GM23338 (cell line): ENCODE measurements at regions not wholly inside any gene's neighbourhood (a gene's known extent, or its start where the extent isn't known, plus 50 kb on each side); places are given as distances from the start of the nearest gene placed in this dataset.

Source experiments
- ATAC-seq: fragments of 200-7000 bp; cut with Tn5 transposase; 3 replicates; pipeline ENCODE4 v1.9.1; 2020
- DNase-seq: peaks from one replicate; pipeline ENCODE4 v3.0.0-alpha.2; 2015; ENCODE audit warnings: low spot score
- H2AFZ ChIP-seq: fragments of 200-600 bp; sonication (generic); 2 replicates; pipeline ENCODE4 v1.8.0; 2016; ENCODE audit warnings: antibody characterized with exemption, mild to moderate bottlenecking, moderate library complexity
- H3F3A ChIP-seq: fragments of 200-600 bp; sonication (generic); replicated peaks from 2 replicates; pipeline ENCODE4 v1.8.0; 2017; ENCODE audit warnings: antibody characterized with exemption, mixed run types, low read depth
- H3K27ac ChIP-seq: fragments of 200-600 bp; sonication (generic); 2 replicates; pipeline ENCODE4 v1.6.1; 2016; ENCODE audit warnings: low read depth
- H3K27me3 ChIP-seq: fragments of 200-600 bp; sonication (generic); 2 replicates; pipeline ENCODE4 v1.8.0; 2016; ENCODE audit warnings: mild to moderate bottlenecking, mixed run types, moderate library complexity; ENCODE audit not compliant: insufficient read depth
- H3K36me3 ChIP-seq: fragments of 200-600 bp; sonication (generic); 2 replicates; pipeline ENCODE4 v1.8.0; 2016; ENCODE audit warnings: mild to moderate bottlenecking; ENCODE audit not compliant: insufficient read depth
- H3K4me1 ChIP-seq: fragments of 200-600 bp; sonication (generic); 2 replicates; pipeline ENCODE4 v1.8.0; 2016; ENCODE audit warnings: mild to moderate bottlenecking, moderate library complexity; ENCODE audit not compliant: insufficient read depth
- H3K4me2 ChIP-seq: fragments of 200-600 bp; sonication (generic); 2 replicates; pipeline ENCODE4 v1.7.1; 2017; ENCODE audit warnings: mixed run types
- H3K4me3 ChIP-seq: fragments of 200-600 bp; sonication (generic); 2 replicates; pipeline ENCODE4 v1.6.1; 2016; ENCODE audit warnings: mixed run types
- H3K79me2 ChIP-seq: fragments of 200-600 bp; sonication (generic); replicated peaks from 2 replicates; pipeline ENCODE4 v1.8.0; 2017; ENCODE audit warnings: mild to moderate bottlenecking; ENCODE audit not compliant: insufficient read depth
- H3K9me2 ChIP-seq: fragments of 200-600 bp; sonication (generic); 2 replicates; pipeline ENCODE4 v1.8.0; 2017; ENCODE audit not compliant: insufficient read depth
- H4K20me1 ChIP-seq: fragments of 200-600 bp; sonication (generic); replicated peaks from 2 replicates; pipeline ENCODE4 v1.8.0; 2017; ENCODE audit warnings: mild to moderate bottlenecking; ENCODE audit not compliant: insufficient read depth
- H3K27ac Mint-ChIP-seq: 2 replicates; pipeline ENCODE4 v1.8.0; 2020; ENCODE audit warnings: inconsistent platforms, mild to moderate bottlenecking, moderate library complexity, mixed read lengths
- H3K27me3 Mint-ChIP-seq: 3 replicates; pipeline ENCODE4 v1.8.0; 2022; ENCODE audit warnings: low read depth, mild to moderate bottlenecking, moderate library complexity, mixed read lengths, inconsistent platforms; ENCODE audit not compliant: insufficient read depth, poor library complexity
- H3K36me3 Mint-ChIP-seq: 3 replicates; pipeline ENCODE4 v1.8.0; 2021; ENCODE audit warnings: low read depth, mild to moderate bottlenecking, inconsistent platforms, moderate library complexity, mixed read lengths
- H3K4me1 Mint-ChIP-seq: 3 replicates; pipeline ENCODE4 v1.8.0; 2020; ENCODE audit warnings: mild to moderate bottlenecking, inconsistent platforms, mixed read lengths
- H3K4me3 Mint-ChIP-seq: 3 replicates; pipeline ENCODE4 v1.8.0; 2021; ENCODE audit warnings: moderate library complexity, mild to moderate bottlenecking, inconsistent platforms, mixed read lengths
- H3K9me3 Mint-ChIP-seq: 3 replicates; pipeline ENCODE4 v1.8.0; 2020; ENCODE audit warnings: moderate library complexity, mild to moderate bottlenecking, inconsistent platforms, mixed read lengths
- CREB1 ChIP-seq: fragments of 250-450 bp; sonication (Bioruptor Pico); IDR thresholded peaks from 2 replicates; pipeline ENCODE4 v1.5.0; 2020; ENCODE audit warnings: low read depth, mild to moderate bottlenecking, moderate library complexity
- CTCF ChIP-seq, 2 experiments: fragments of 200-600 bp in 1 of 2; sonication (generic) in 1 of 2; conservative IDR thresholded peaks; 2 replicates each; pipeline versions ENCODE4 v1.5.1 to v1.6.1; 2016 to 2017; ENCODE audit warnings: antibody characterized with exemption in 2 of 2, low read depth in 2 of 2, mild to moderate bottlenecking in 2 of 2, moderate library complexity in 1 of 2
- ETS1 ChIP-seq: IDR thresholded peaks from 2 replicates; pipeline ENCODE4 v1.6.1; 2016; ENCODE audit warnings: antibody characterized with exemption
- EZH2 ChIP-seq: fragments of 200-600 bp; sonication (generic); IDR thresholded peaks from one replicate; pipeline ENCODE4 v1.8.0; 2017; ENCODE audit warnings: antibody characterized with exemption, mild to moderate bottlenecking, low read depth; ENCODE audit not compliant: unreplicated experiment
- EZH2phosphoT487 ChIP-seq: fragments of 200-600 bp; sonication (generic); IDR thresholded peaks from one replicate; pipeline ENCODE4 v1.8.1; 2018; ENCODE audit warnings: antibody characterized with exemption; ENCODE audit not compliant: unreplicated experiment
- JUNB ChIP-seq: IDR thresholded peaks from one replicate; pipeline ENCODE4 v1.6.1; 2016; ENCODE audit warnings: antibody characterized with exemption; ENCODE audit not compliant: unreplicated experiment
- NANOG ChIP-seq: IDR thresholded peaks from 2 replicates; pipeline ENCODE4 v1.6.1; 2016; ENCODE audit warnings: antibody characterized with exemption, borderline replicate concordance
- POLR2AphosphoS5 ChIP-seq: IDR thresholded peaks from 2 replicates; pipeline ENCODE4 v1.6.1; 2016; ENCODE audit warnings: antibody characterized with exemption, low read depth
- REST ChIP-seq: IDR thresholded peaks from one replicate; pipeline ENCODE4 v1.6.1; 2018; ENCODE audit warnings: antibody characterized with exemption; ENCODE audit not compliant: unreplicated experiment
- STAT1 ChIP-seq: IDR thresholded peaks from one replicate; pipeline ENCODE4 v1.6.1; 2016; ENCODE audit warnings: antibody characterized with exemption; ENCODE audit not compliant: unreplicated experiment
- ZNF114 ChIP-seq: fragments of 250-450 bp; sonication (Bioruptor Pico); IDR thresholded peaks from 2 replicates; pipeline ENCODE4 v1.5.0; 2020; ENCODE audit warnings: mild to moderate bottlenecking, moderate library complexity
- ZNF331 ChIP-seq: fragments of 250-450 bp; sonication (Bioruptor Pico); IDR thresholded peaks from 2 replicates; pipeline ENCODE4 v1.5.0; 2020; ENCODE audit warnings: low read depth, mild to moderate bottlenecking, moderate library complexity
- TF ChIP-seq, protein P1 (sequence below): fragments of 250-450 bp; sonication (Bioruptor Pico); IDR thresholded peaks from 2 replicates; pipeline ENCODE4 v1.5.0; 2020; ENCODE audit warnings: mild to moderate bottlenecking, moderate library complexity

GRCh38 chr1:94746635-94747525 lies 73.3 kb upstream of the SLC44A3 start:
- Histone ChIP-seq H3K4me1 (peaks cover 8% of the 10 kb centered on the region; the same call in 1 of the 2 replicates), H3K79me2 (no peaks in the 10 kb centered on the region), H3K9me2 (peaks cover 8% of the 10 kb centered on the region), H4K20me1 (no peaks in the 10 kb centered on the region), H3K27ac (no peak overlapping the region), H3K36me3 (no peaks in the 10 kb centered on the region), H3F3A (no peaks in the 10 kb centered on the region), H2AFZ (no peak overlapping the region), H3K27me3 (no peaks in the 10 kb centered on the region), H3K4me2 (no peak overlapping the region), H3K4me3 (no peak overlapping the region)
- Mint-ChIP-seq H3K27ac (no peak overlapping the region), H3K4me3 (no peak overlapping the region), H3K36me3 (no peaks in the 10 kb centered on the region), H3K27me3 (no peaks in the 10 kb centered on the region), H3K9me3 (peaks cover 7% of the 10 kb centered on the region; the same call in 2 of the 3 replicates), H3K4me1 (no peaks in the 10 kb centered on the region)
- ATAC-seq (no peak), DNase-seq (no peak)
- no peak for TF ChIP-seq STAT1
- TF ChIP-seq, protein P1, sequence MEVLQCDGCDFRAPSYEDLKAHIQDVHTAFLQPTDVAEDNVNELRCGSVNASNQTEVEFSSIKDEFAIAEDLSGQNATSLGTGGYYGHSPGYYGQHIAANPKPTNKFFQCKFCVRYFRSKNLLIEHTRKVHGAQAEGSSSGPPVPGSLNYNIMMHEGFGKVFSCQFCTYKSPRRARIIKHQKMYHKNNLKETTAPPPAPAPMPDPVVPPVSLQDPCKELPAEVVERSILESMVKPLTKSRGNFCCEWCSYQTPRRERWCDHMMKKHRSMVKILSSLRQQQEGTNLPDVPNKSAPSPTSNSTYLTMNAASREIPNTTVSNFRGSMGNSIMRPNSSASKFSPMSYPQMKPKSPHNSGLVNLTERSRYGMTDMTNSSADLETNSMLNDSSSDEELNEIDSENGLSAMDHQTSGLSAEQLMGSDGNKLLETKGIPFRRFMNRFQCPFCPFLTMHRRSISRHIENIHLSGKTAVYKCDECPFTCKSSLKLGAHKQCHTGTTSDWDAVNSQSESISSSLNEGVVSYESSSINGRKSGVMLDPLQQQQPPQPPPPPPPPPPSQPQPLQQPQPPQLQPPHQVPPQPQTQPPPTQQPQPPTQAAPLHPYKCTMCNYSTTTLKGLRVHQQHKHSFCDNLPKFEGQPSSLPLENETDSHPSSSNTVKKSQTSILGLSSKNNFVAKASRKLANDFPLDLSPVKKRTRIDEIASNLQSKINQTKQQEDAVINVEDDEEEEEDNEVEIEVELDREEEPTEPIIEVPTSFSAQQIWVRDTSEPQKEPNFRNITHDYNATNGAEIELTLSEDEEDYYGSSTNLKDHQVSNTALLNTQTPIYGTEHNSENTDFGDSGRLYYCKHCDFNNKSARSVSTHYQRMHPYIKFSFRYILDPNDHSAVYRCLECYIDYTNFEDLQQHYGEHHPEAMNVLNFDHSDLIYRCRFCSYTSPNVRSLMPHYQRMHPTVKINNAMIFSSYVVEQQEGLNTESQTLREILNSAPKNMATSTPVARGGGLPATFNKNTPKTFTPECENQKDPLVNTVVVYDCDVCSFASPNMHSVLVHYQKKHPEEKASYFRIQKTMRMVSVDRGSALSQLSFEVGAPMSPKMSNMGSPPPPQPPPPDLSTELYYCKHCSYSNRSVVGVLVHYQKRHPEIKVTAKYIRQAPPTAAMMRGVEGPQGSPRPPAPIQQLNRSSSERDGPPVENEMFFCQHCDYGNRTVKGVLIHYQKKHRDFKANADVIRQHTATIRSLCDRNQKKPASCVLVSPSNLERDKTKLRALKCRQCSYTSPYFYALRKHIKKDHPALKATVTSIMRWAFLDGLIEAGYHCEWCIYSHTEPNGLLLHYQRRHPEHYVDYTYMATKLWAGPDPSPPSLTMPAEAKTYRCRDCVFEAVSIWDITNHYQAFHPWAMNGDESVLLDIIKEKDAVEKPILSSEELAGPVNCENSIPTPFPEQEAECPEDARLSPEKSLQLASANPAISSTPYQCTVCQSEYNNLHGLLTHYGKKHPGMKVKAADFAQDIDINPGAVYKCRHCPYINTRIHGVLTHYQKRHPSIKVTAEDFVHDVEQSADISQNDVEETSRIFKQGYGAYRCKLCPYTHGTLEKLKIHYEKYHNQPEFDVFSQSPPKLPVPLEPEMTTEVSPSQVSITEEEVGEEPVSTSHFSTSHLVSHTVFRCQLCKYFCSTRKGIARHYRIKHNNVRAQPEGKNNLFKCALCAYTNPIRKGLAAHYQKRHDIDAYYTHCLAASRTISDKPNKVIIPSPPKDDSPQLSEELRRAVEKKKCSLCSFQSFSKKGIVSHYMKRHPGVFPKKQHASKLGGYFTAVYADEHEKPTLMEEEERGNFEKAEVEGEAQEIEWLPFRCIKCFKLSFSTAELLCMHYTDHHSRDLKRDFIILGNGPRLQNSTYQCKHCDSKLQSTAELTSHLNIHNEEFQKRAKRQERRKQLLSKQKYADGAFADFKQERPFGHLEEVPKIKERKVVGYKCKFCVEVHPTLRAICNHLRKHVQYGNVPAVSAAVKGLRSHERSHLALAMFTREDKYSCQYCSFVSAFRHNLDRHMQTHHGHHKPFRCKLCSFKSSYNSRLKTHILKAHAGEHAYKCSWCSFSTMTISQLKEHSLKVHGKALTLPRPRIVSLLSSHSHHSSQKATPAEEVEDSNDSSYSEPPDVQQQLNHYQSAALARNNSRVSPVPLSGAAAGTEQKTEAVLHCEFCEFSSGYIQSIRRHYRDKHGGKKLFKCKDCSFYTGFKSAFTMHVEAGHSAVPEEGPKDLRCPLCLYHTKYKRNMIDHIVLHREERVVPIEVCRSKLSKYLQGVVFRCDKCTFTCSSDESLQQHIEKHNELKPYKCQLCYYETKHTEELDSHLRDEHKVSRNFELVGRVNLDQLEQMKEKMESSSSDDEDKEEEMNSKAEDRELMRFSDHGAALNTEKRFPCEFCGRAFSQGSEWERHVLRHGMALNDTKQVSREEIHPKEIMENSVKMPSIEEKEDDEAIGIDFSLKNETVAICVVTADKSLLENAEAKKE (CRISPR knock-in tag) = no peak
- no peak for TF ChIP-seq CREB1 (CRISPR knock-in tag)
- TF ChIP-seq NANOG = no peak
- no peak for TF ChIP-seq ZNF331 (CRISPR knock-in tag)
- no peak for TF ChIP-seq EZH2phosphoT487
- no peak for TF ChIP-seq CTCF (conservative IDR thresholded peaks at IDR 0.05; ENCODE audit: low read depth in 2 of 2)
- no peak for TF ChIP-seq ETS1
- TF ChIP-seq JUNB = no peak
- no peak for TF ChIP-seq ZNF114
- no peak for TF ChIP-seq POLR2AphosphoS5
- TF ChIP-seq REST = no peak
- TF ChIP-seq EZH2 = no peak
